ENCODE measurements at regions not wholly inside any gene's neighbourhood (a gene's known extent, or its start where the extent isn't known, plus 50 kb on each side); places are given as distances from the start of the nearest gene placed in this dataset.
"Not testable (repeated sequence)": the region's sequence is repeated elsewhere in the genome, so short reads cannot be mapped to it uniquely, and the experiment has no call there.

- not testable (repeated sequence) for H3K4me3 ChIP-seq (ENCODE audit: low read depth, low read length); DNase-seq (ENCODE audit: low read depth)
These were observed 119.2 kb downstream of the SEPTIN14 start for GRCh38 chr7:55743454-55743717.

- H3K4me3 ChIP-seq (ENCODE audit: low read depth, low read length); DNase-seq (ENCODE audit: low read depth): not testable (repeated sequence)
These were observed 119.7 kb downstream of the SEPTIN14 start for GRCh38 chr7:55742651-55743453.

GRCh38 chr7:55741721-55742631 lies 120.6 kb downstream of the SEPTIN14 start:
- H3K4me3 ChIP-seq (ENCODE audit: low read depth, low read length); DNase-seq (ENCODE audit: low read depth): not testable (repeated sequence)

GRCh38 chr7:55740633-55741250 lies 121.8 kb downstream of the SEPTIN14 start:
- H3K4me3 ChIP-seq (ENCODE audit: low read depth, low read length); DNase-seq (ENCODE audit: low read depth): not testable (repeated sequence)

GRCh38 chr7:55740053-55740452 lies 122.5 kb downstream of the SEPTIN14 start:
- not testable (repeated sequence) for H3K4me3 ChIP-seq (ENCODE audit: low read depth, low read length); DNase-seq (ENCODE audit: low read depth)

GRCh38 chr7:55736641-55737221 lies 125.8 kb downstream of the SEPTIN14 start:
- DNase-seq (ENCODE audit: low read depth); H3K4me3 ChIP-seq (ENCODE audit: low read depth, low read length): not testable (repeated sequence)

GRCh38 chr7:55733241-55734140 lies 129.1 kb downstream of the SEPTIN14 start:
- TF ChIP-seq CTCF (conservative IDR thresholded peaks at IDR 0.05; ENCODE audit: low read depth, low read length): no peak
- H3K4me3 ChIP-seq (ENCODE audit: low read depth, low read length): no peak overlapping the region
- DNase-seq (ENCODE audit: low read depth): no peak

- H3K4me3 ChIP-seq (ENCODE audit: low read depth, low read length): no peak overlapping the region
- TF ChIP-seq CTCF (conservative IDR thresholded peaks at IDR 0.05; ENCODE audit: low read depth, low read length): no peak
- no peak for DNase-seq (ENCODE audit: low read depth)
These were observed 130.6 kb downstream of the SEPTIN14 start for GRCh38 chr7:55731931-55732330.

- DNase-seq (ENCODE audit: low read depth): no peak
- no peak overlapping the region for H3K4me3 ChIP-seq (ENCODE audit: low read depth, low read length)
- TF ChIP-seq CTCF (conservative IDR thresholded peaks at IDR 0.05; ENCODE audit: low read depth, low read length): no peak
These were observed 132.4 kb downstream of the SEPTIN14 start for GRCh38 chr7:55730197-55730596.
